PFSK-1 (cell line): ENCODE measurements at regions not wholly inside any gene's neighbourhood (a gene's known extent, or its start where the extent isn't known, plus 50 kb on each side); places are given as distances from the start of the nearest gene placed in this dataset.

Experiments
- FOXP2 ChIP-seq: optimal IDR thresholded peaks from 2 replicates; pipeline ENCODE3; 2011; ENCODE audit warnings: borderline replicate concordance, control low read depth, inconsistent platforms; ENCODE audit not compliant: insufficient read depth; ENCODE audit errors: extremely low read length, extremely low read depth
- POLR2AphosphoS5 ChIP-seq: IDR thresholded peaks from 2 replicates; pipeline ENCODE4 v1.6.1; 2012; ENCODE audit warnings: low read depth, mild to moderate bottlenecking, control low read depth, low read length, moderate library complexity
- SIN3A ChIP-seq: IDR thresholded peaks from 2 replicates; pipeline ENCODE4 v1.6.1; 2012; ENCODE audit warnings: mild to moderate bottlenecking, low read length, moderate library complexity, borderline replicate concordance; ENCODE audit not compliant: insufficient read depth
- TAF1 ChIP-seq: IDR thresholded peaks from 2 replicates; pipeline ENCODE4 v1.6.1; 2012; ENCODE audit warnings: low read length, control low read depth, borderline replicate concordance; ENCODE audit not compliant: insufficient read depth
- TF ChIP-seq, protein P1 (sequence below), 2 experiments: IDR thresholded peaks; 2 replicates each; pipeline versions ENCODE4 v1.6.1 to v1.8.0; 2011 to 2012; ENCODE audit warnings: low read depth in 2 of 2, low read length in 2 of 2, control low read depth in 1 of 2, inconsistent platforms in 1 of 2, mild to moderate bottlenecking in 1 of 2, moderate library complexity in 1 of 2; ENCODE audit not compliant: insufficient read depth in 1 of 2

GRCh38 chr22:47355388-47355725 is 592.9 kb downstream of the TBC1D22A start:
- TF ChIP-seq TAF1 (no peak), SIN3A (no peak), POLR2AphosphoS5 (no peak), FOXP2 (no peak)
- TF ChIP-seq, protein P1, sequence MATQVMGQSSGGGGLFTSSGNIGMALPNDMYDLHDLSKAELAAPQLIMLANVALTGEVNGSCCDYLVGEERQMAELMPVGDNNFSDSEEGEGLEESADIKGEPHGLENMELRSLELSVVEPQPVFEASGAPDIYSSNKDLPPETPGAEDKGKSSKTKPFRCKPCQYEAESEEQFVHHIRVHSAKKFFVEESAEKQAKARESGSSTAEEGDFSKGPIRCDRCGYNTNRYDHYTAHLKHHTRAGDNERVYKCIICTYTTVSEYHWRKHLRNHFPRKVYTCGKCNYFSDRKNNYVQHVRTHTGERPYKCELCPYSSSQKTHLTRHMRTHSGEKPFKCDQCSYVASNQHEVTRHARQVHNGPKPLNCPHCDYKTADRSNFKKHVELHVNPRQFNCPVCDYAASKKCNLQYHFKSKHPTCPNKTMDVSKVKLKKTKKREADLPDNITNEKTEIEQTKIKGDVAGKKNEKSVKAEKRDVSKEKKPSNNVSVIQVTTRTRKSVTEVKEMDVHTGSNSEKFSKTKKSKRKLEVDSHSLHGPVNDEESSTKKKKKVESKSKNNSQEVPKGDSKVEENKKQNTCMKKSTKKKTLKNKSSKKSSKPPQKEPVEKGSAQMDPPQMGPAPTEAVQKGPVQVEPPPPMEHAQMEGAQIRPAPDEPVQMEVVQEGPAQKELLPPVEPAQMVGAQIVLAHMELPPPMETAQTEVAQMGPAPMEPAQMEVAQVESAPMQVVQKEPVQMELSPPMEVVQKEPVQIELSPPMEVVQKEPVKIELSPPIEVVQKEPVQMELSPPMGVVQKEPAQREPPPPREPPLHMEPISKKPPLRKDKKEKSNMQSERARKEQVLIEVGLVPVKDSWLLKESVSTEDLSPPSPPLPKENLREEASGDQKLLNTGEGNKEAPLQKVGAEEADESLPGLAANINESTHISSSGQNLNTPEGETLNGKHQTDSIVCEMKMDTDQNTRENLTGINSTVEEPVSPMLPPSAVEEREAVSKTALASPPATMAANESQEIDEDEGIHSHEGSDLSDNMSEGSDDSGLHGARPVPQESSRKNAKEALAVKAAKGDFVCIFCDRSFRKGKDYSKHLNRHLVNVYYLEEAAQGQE (IDR thresholded peaks at IDR 0.05; ENCODE audit: insufficient read depth in 1 of 2, low read depth in 2 of 2, low read length in 2 of 2) = no peak

- no peak for TF ChIP-seq TAF1
- no peak for TF ChIP-seq SIN3A
- TF ChIP-seq FOXP2 = no peak
- TF ChIP-seq, protein P1 (IDR thresholded peaks at IDR 0.05; ENCODE audit: insufficient read depth in 1 of 2, low read depth in 2 of 2, low read length in 2 of 2) = no peak
- no peak for TF ChIP-seq POLR2AphosphoS5
These were observed 592.4 kb downstream of the TBC1D22A start for GRCh38 chr22:47354668-47355387.

- no peak for TF ChIP-seq POLR2AphosphoS5
- no peak for TF ChIP-seq FOXP2
- TF ChIP-seq TAF1 = no peak
- TF ChIP-seq, protein P1 (IDR thresholded peaks at IDR 0.05; ENCODE audit: insufficient read depth in 1 of 2, low read depth in 2 of 2, low read length in 2 of 2) = no peak
- TF ChIP-seq SIN3A = no peak
These were observed 590.7 kb downstream of the TBC1D22A start for GRCh38 chr22:47352920-47353700.

- TF ChIP-seq TAF1 (no peak), FOXP2 (no peak), SIN3A (no peak), POLR2AphosphoS5 (no peak)
- TF ChIP-seq, protein P1 (IDR thresholded peaks at IDR 0.05; ENCODE audit: insufficient read depth in 1 of 2, low read depth in 2 of 2, low read length in 2 of 2) = no peak
These were observed 589.6 kb downstream of the TBC1D22A start for GRCh38 chr22:47351836-47352579.
